ENCODE measurements at regions not wholly inside any gene's neighbourhood (a gene's known extent, or its start where the extent isn't known, plus 50 kb on each side); places are given as distances from the start of the nearest gene placed in this dataset.

GRCh38 chr4:34678431-34678830, 1565.9 kb downstream of the ARAP2 start:
- no peak for DNase-seq (ENCODE audit: low read depth)
- TF ChIP-seq, protein P1, sequence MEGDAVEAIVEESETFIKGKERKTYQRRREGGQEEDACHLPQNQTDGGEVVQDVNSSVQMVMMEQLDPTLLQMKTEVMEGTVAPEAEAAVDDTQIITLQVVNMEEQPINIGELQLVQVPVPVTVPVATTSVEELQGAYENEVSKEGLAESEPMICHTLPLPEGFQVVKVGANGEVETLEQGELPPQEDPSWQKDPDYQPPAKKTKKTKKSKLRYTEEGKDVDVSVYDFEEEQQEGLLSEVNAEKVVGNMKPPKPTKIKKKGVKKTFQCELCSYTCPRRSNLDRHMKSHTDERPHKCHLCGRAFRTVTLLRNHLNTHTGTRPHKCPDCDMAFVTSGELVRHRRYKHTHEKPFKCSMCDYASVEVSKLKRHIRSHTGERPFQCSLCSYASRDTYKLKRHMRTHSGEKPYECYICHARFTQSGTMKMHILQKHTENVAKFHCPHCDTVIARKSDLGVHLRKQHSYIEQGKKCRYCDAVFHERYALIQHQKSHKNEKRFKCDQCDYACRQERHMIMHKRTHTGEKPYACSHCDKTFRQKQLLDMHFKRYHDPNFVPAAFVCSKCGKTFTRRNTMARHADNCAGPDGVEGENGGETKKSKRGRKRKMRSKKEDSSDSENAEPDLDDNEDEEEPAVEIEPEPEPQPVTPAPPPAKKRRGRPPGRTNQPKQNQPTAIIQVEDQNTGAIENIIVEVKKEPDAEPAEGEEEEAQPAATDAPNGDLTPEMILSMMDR (conservative IDR thresholded peaks at IDR 0.05; ENCODE audit: low read depth, low read length) = no peak
- H3K4me3 ChIP-seq (ENCODE audit: low read length) = no peak overlapping the region

- TF ChIP-seq, protein P1 (conservative IDR thresholded peaks at IDR 0.05; ENCODE audit: low read depth, low read length) = no peak
- no peak for DNase-seq (ENCODE audit: low read depth)
- no peak overlapping the region for H3K4me3 ChIP-seq (ENCODE audit: low read length)
These were observed 1565.1 kb downstream of the ARAP2 start for GRCh38 chr4:34679228-34679627.

GRCh38 chr4:34709564-34709963, 1534.8 kb downstream of the ARAP2 start:
- TF ChIP-seq, protein P1 (conservative IDR thresholded peaks at IDR 0.05; ENCODE audit: low read depth, low read length) = no peak
- no peak overlapping the region for H3K4me3 ChIP-seq (ENCODE audit: low read length)
- DNase-seq (ENCODE audit: low read depth) = no peak

- TF ChIP-seq, protein P1 (conservative IDR thresholded peaks at IDR 0.05; ENCODE audit: low read depth, low read length) = no peak
- DNase-seq (ENCODE audit: low read depth) = no peak
- no peak overlapping the region for H3K4me3 ChIP-seq (ENCODE audit: low read length)
These were observed 1525.6 kb downstream of the ARAP2 start for GRCh38 chr4:34718576-34719245.

GRCh38 chr4:34720571-34720970, 1523.7 kb downstream of the ARAP2 start:
- TF ChIP-seq, protein P1 (conservative IDR thresholded peaks at IDR 0.05; ENCODE audit: low read depth, low read length) = peak; percentile 71
- no peak overlapping the region for H3K4me3 ChIP-seq (ENCODE audit: low read length)
- DNase-seq (ENCODE audit: low read depth) = no peak

DNA sequence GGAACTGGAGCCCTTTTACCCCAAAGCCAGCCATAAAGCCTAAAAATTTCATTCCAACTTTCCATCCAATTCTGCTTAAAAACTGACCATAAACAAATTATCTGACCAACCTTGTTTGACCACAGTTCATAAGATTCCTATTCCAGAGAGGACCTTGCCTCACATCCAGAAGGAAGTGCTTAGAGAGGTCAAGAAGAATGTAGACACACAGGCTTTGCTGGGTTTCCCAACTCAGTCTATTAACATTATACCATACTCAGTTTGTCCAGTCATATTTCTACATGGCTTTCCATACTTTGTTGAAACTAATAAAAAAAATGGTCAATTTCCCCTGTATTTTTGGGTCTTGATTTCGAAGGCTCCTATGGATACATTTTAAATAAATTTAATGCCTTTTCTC, 1522.5 kb downstream of the ARAP2 start:
- H3K4me3 ChIP-seq (ENCODE audit: low read length) = no peak overlapping the region
- no peak for DNase-seq (ENCODE audit: low read depth)

GRCh38 chr4:34723605-34724004, 1520.7 kb downstream of the ARAP2 start:
- H3K4me3 ChIP-seq (ENCODE audit: low read length) = no peak overlapping the region
- TF ChIP-seq, protein P1 (conservative IDR thresholded peaks at IDR 0.05; ENCODE audit: low read depth, low read length) = no peak
- peak; percentile 65 for DNase-seq (ENCODE audit: low read depth)

More for the DNA sequence above, 1522.5 kb downstream of the ARAP2 start:
- TF ChIP-seq, protein P1 (conservative IDR thresholded peaks at IDR 0.05; ENCODE audit: low read depth, low read length) = no peak

Measured in retinal pigment epithelial cell (primary cell).